ENCODE measurements at regions not wholly inside any gene's neighbourhood (a gene's known extent, or its start where the extent isn't known, plus 50 kb on each side); places are given as distances from the start of the nearest gene placed in this dataset.

GRCh38 chr4:12761694-12762093 is 722.4 kb downstream of the RAB28 start:
- ChIA-PET POLR2A (no interaction called here), CTCF (no interaction called here)
- no peak for TF ChIP-seq CTCF (IDR thresholded peaks at IDR 0.05)
- DNase-seq, result no peak
- Mint-ChIP-seq H3K4me1 (ENCODE audit: low read depth) (no peaks in the 10 kb centered on the region), H3K27ac (no peak overlapping the region), H3K27me3 (no peaks in the 10 kb centered on the region), H3K36me3 (ENCODE audit: low read depth) (no peaks in the 10 kb centered on the region), H3K9me3 (peaks cover 6% of the 10 kb centered on the region), H3K4me3 (no peak overlapping the region)
- no peak for ATAC-seq (ENCODE audit: poor library complexity)
- Histone ChIP-seq H3K9me3 (ENCODE audit: control insufficient read depth in 1 of 2, insufficient read depth in 1 of 2, low read length in 2 of 2) (no peaks in the 10 kb centered on the region), H3K27me3 (ENCODE audit: control insufficient read depth in 1 of 2, insufficient read depth in 2 of 2, low read length in 2 of 2) (no peaks in the 10 kb centered on the region), H3K36me3 (ENCODE audit: insufficient read depth, low read length) (no peaks in the 10 kb centered on the region), H3K4me1 (ENCODE audit: insufficient read depth, low read length) (no peaks in the 10 kb centered on the region), H3K27ac (ENCODE audit: low read depth in 1 of 2, low read length in 2 of 2) (no peak overlapping the region), H3K4me3 (ENCODE audit: low read length) (no peak overlapping the region)
- intact Hi-C loops (cut with DNase I, micrococcal nuclease), result no loop called here

GRCh38 chr4:12747154-12747553 is 737.0 kb downstream of the RAB28 start:
- POLR2A ChIA-PET, result no interaction called here

GRCh38 chr4:12746221-12746620 is 737.9 kb downstream of the RAB28 start:
- Histone ChIP-seq H3K27me3 (ENCODE audit: control insufficient read depth in 1 of 2, insufficient read depth in 2 of 2, low read length in 2 of 2) (no peaks in the 10 kb centered on the region), H3K27ac (ENCODE audit: low read depth in 1 of 2, low read length in 2 of 2) (no peak overlapping the region), H3K36me3 (ENCODE audit: insufficient read depth, low read length) (no peaks in the 10 kb centered on the region), H3K4me1 (ENCODE audit: insufficient read depth, low read length) (no peaks in the 10 kb centered on the region), H3K9me3 (ENCODE audit: control insufficient read depth in 1 of 2, insufficient read depth in 1 of 2, low read length in 2 of 2) (no peaks in the 10 kb centered on the region), H3K4me3 (ENCODE audit: low read length) (no peak overlapping the region)
- no peak for ATAC-seq (ENCODE audit: poor library complexity)
- ChIA-PET CTCF (no interaction called here), POLR2A (no interaction called here)
- TF ChIP-seq CTCF (IDR thresholded peaks at IDR 0.05), result no peak
- Mint-ChIP-seq H3K4me3 (no peak overlapping the region), H3K4me1 (ENCODE audit: low read depth) (no peaks in the 10 kb centered on the region), H3K27ac (no peak overlapping the region), H3K36me3 (ENCODE audit: low read depth) (no peaks in the 10 kb centered on the region), H3K27me3 (peaks cover 11% of the 10 kb centered on the region), H3K9me3 (peaks cover 6% of the 10 kb centered on the region)
- no peak for DNase-seq
- intact Hi-C loops (cut with DNase I, micrococcal nuclease), result no loop called here

More at GRCh38 chr4:12747154-12747553, 737.0 kb downstream of the RAB28 start:
- no peaks in the 10 kb centered on the region for H3K36me3 ChIP-seq (ENCODE audit: insufficient read depth, low read length)
- CTCF ChIA-PET, result no interaction called here
- H3K27me3 Mint-ChIP-seq, result peaks cover 6% of the 10 kb centered on the region
- ATAC-seq (ENCODE audit: poor library complexity) (no peak), DNase-seq (no peak)
- intact Hi-C loops (cut with DNase I, micrococcal nuclease), result no loop called here
- no peak overlapping the region for H3K27ac ChIP-seq (ENCODE audit: low read depth in 1 of 2, low read length in 2 of 2)
- no peaks in the 10 kb centered on the region for H3K36me3 Mint-ChIP-seq (ENCODE audit: low read depth)
- no peaks in the 10 kb centered on the region for H3K4me1 ChIP-seq (ENCODE audit: insufficient read depth, low read length)
- H3K27me3 ChIP-seq (ENCODE audit: control insufficient read depth in 1 of 2, insufficient read depth in 2 of 2, low read length in 2 of 2), result no peaks in the 10 kb centered on the region
- H3K9me3 Mint-ChIP-seq, result peaks cover 6% of the 10 kb centered on the region
- no peak overlapping the region for H3K27ac Mint-ChIP-seq
- H3K4me3 ChIP-seq (ENCODE audit: low read length), result no peak overlapping the region
- H3K9me3 ChIP-seq (ENCODE audit: control insufficient read depth in 1 of 2, insufficient read depth in 1 of 2, low read length in 2 of 2), result no peaks in the 10 kb centered on the region
- H3K4me3 Mint-ChIP-seq, result no peak overlapping the region
- no peaks in the 10 kb centered on the region for H3K4me1 Mint-ChIP-seq (ENCODE audit: low read depth)
- no peak for TF ChIP-seq CTCF (IDR thresholded peaks at IDR 0.05)
